ENCODE measurements at regions not wholly inside any gene's neighbourhood (a gene's known extent, or its start where the extent isn't known, plus 50 kb on each side); places are given as distances from the start of the nearest gene placed in this dataset.
"Not testable (repeated sequence)": the region's sequence is repeated elsewhere in the genome, so short reads cannot be mapped to it uniquely, and the experiment has no call there.

GRCh38 chr5:167393358-167393757, 898.1 kb upstream of the WWC1 start:
- no peak overlapping the region for H3K27ac ChIP-seq
- DNase-seq (ENCODE audit: low read depth, low spot score): no peak

- H3K27ac ChIP-seq: no peak overlapping the region
- no peak for DNase-seq (ENCODE audit: low read depth, low spot score)
Measured at GRCh38 chr5:167402671-167403070, 888.8 kb upstream of the WWC1 start.

- H3K27ac ChIP-seq: no peak overlapping the region
- no peak for DNase-seq (ENCODE audit: low read depth, low spot score)
Measured at GRCh38 chr5:167406513-167406912, 884.9 kb upstream of the WWC1 start.

GRCh38 chr5:167412556-167412955, 878.9 kb upstream of the WWC1 start:
- H3K27ac ChIP-seq: no peak overlapping the region
- DNase-seq (ENCODE audit: low read depth, low spot score): no peak

GRCh38 chr5:167413506-167413905, 877.9 kb upstream of the WWC1 start:
- DNase-seq (ENCODE audit: low read depth, low spot score): no peak
- no peak overlapping the region for H3K27ac ChIP-seq

- no peak overlapping the region for H3K27ac ChIP-seq
- no peak for DNase-seq (ENCODE audit: low read depth, low spot score)
Measured at GRCh38 chr5:167414611-167415010, 876.8 kb upstream of the WWC1 start.

GRCh38 chr5:167415779-167416746, 875.4 kb upstream of the WWC1 start:
- no peak overlapping the region for H3K27ac ChIP-seq
- DNase-seq (ENCODE audit: low read depth, low spot score): no peak

- H3K27ac ChIP-seq: no peak overlapping the region
Measured at GRCh38 chr5:167417662-167418061, 873.8 kb upstream of the WWC1 start.

GRCh38 chr5:167425161-167425560, 866.3 kb upstream of the WWC1 start:
- no peak for DNase-seq (ENCODE audit: low read depth, low spot score)
- no peak overlapping the region for H3K27ac ChIP-seq

More at GRCh38 chr5:167417662-167418061, 873.8 kb upstream of the WWC1 start:
- no peak for DNase-seq (ENCODE audit: low read depth, low spot score)

- no peak for DNase-seq (ENCODE audit: low read depth, low spot score)
- H3K27ac ChIP-seq: no peak overlapping the region
Measured at GRCh38 chr5:167426501-167426900, 864.9 kb upstream of the WWC1 start.

GRCh38 chr5:167427641-167428040, 863.8 kb upstream of the WWC1 start:
- H3K27ac ChIP-seq; DNase-seq (ENCODE audit: low read depth, low spot score): not testable (repeated sequence)

GRCh38 chr5:167440846-167441245, 850.6 kb upstream of the WWC1 start:
- no peak for DNase-seq (ENCODE audit: low read depth, low spot score)

GRCh38 chr5:167442922-167443321, 848.5 kb upstream of the WWC1 start:
- H3K27ac ChIP-seq: no peak overlapping the region
- DNase-seq (ENCODE audit: low read depth, low spot score): no peak

More at GRCh38 chr5:167440846-167441245, 850.6 kb upstream of the WWC1 start:
- H3K27ac ChIP-seq: no peak overlapping the region

- no peak overlapping the region for H3K27ac ChIP-seq
- DNase-seq (ENCODE audit: low read depth, low spot score): no peak
Measured at GRCh38 chr5:167447466-167448375, 843.7 kb upstream of the WWC1 start.

GRCh38 chr5:167448376-167448775, 843.1 kb upstream of the WWC1 start:
- DNase-seq (ENCODE audit: low read depth, low spot score): no peak
- H3K27ac ChIP-seq: no peak overlapping the region

GRCh38 chr5:167451076-167451475, 840.4 kb upstream of the WWC1 start:
- no peak overlapping the region for H3K27ac ChIP-seq
- no peak for DNase-seq (ENCODE audit: low read depth, low spot score)

- DNase-seq (ENCODE audit: low read depth, low spot score): no peak
- no peak overlapping the region for H3K27ac ChIP-seq
Measured at GRCh38 chr5:167452136-167452535, 839.3 kb upstream of the WWC1 start.

- no peak overlapping the region for H3K27ac ChIP-seq
- no peak for DNase-seq (ENCODE audit: low read depth, low spot score)
Measured at GRCh38 chr5:167453246-167454030, 838.0 kb upstream of the WWC1 start.

- DNase-seq (ENCODE audit: low read depth, low spot score): no peak
- no peak overlapping the region for H3K27ac ChIP-seq
Measured at GRCh38 chr5:167458412-167458811, 833.0 kb upstream of the WWC1 start.

GRCh38 chr5:167460449-167461020, 830.9 kb upstream of the WWC1 start:
- DNase-seq (ENCODE audit: low read depth, low spot score): no peak
- H3K27ac ChIP-seq: no peak overlapping the region
